ENCODE measurements at regions not wholly inside any gene's neighbourhood (a gene's known extent, or its start where the extent isn't known, plus 50 kb on each side); places are given as distances from the start of the nearest gene placed in this dataset.

- no peak for ATAC-seq (ENCODE audit: low read depth)
- DNase-seq (ENCODE audit: low spot score in 2 of 2): no peak
- Mint-ChIP-seq H3K4me3 (no peak overlapping the region), H3K4me1 (no peaks in the 10 kb centered on the region), H3K27ac (no peak overlapping the region), H3K9me3 (no peaks in the 10 kb centered on the region), H3K36me3 (no peaks in the 10 kb centered on the region), H3K27me3 (no peaks in the 10 kb centered on the region)
These were observed 64.2 kb downstream of the GJA1 start for GRCh38 chr6:121499666-121500065.

DNA sequence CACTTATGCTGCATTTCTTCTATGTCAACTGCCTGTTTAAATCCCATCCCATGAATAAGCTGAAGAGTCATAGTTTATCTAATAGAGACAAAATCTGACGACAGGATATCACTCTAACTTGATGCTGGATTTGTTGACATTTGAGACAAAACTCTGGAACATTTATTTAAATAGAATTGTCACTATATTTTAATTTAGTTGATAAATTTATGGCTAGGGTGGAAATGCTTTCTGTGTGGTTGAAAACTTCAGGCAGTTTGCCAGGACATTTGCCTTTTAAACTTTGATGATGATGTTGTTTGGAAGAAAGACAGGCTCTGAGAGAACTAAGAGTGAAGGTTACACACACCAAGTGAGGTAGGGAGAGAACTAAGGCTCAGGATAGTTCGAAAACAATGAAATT lies 68.1 kb downstream of the GJA1 start:
- H3K27me3 Mint-ChIP-seq: no peaks in the 10 kb centered on the region
- no peak overlapping the region for H3K4me3 Mint-ChIP-seq
- no peaks in the 10 kb centered on the region for H3K9me3 Mint-ChIP-seq
- no peak overlapping the region for H3K27ac Mint-ChIP-seq
- no peaks in the 10 kb centered on the region for H3K36me3 Mint-ChIP-seq
- ATAC-seq (ENCODE audit: low read depth) (no peak), DNase-seq (ENCODE audit: low spot score in 2 of 2) (no peak)
- no peaks in the 10 kb centered on the region for H3K4me1 Mint-ChIP-seq

GRCh38 chr6:121504227-121504626 lies 68.8 kb downstream of the GJA1 start:
- no peaks in the 10 kb centered on the region for H3K4me1 Mint-ChIP-seq
- H3K27ac Mint-ChIP-seq: no peak overlapping the region
- no peaks in the 10 kb centered on the region for H3K36me3 Mint-ChIP-seq
- H3K27me3 Mint-ChIP-seq: no peaks in the 10 kb centered on the region
- ATAC-seq (ENCODE audit: low read depth): no peak
- no peak overlapping the region for H3K4me3 Mint-ChIP-seq
- DNase-seq (ENCODE audit: low spot score in 2 of 2): no peak
- H3K9me3 Mint-ChIP-seq: no peaks in the 10 kb centered on the region

DNA sequence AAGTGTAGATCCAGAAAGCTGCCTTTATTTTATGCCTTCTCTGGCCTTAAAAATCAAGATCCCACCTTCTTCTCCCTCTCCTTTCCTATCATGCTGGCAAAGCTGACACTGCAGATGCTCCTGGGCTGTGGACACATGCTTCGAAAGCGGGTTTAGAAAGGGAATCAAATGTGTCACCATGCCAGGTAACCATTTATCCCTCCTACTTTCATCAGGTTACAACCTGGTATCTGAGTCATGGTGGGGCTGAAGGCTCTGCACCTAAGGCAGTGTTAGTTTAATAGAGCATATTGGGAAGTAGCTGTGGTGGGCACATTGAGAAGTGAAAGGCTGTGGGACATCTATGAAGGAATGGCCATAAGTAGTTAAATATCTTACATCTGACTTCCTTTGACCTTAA lies 69.8 kb downstream of the GJA1 start:
- DNase-seq (ENCODE audit: low spot score in 2 of 2) (no peak), ATAC-seq (ENCODE audit: low read depth) (no peak)
- Mint-ChIP-seq H3K36me3 (no peaks in the 10 kb centered on the region), H3K9me3 (no peaks in the 10 kb centered on the region), H3K27ac (no peak overlapping the region), H3K27me3 (no peaks in the 10 kb centered on the region), H3K4me3 (no peak overlapping the region), H3K4me1 (no peaks in the 10 kb centered on the region)

- Mint-ChIP-seq H3K4me3 (no peak overlapping the region), H3K9me3 (no peaks in the 10 kb centered on the region), H3K36me3 (no peaks in the 10 kb centered on the region), H3K4me1 (no peaks in the 10 kb centered on the region), H3K27ac (no peak overlapping the region), H3K27me3 (no peaks in the 10 kb centered on the region)
- ATAC-seq (ENCODE audit: low read depth) (no peak), DNase-seq (ENCODE audit: low spot score in 2 of 2) (no peak)
These were observed 71.6 kb downstream of the GJA1 start for GRCh38 chr6:121506761-121507754.

DNA sequence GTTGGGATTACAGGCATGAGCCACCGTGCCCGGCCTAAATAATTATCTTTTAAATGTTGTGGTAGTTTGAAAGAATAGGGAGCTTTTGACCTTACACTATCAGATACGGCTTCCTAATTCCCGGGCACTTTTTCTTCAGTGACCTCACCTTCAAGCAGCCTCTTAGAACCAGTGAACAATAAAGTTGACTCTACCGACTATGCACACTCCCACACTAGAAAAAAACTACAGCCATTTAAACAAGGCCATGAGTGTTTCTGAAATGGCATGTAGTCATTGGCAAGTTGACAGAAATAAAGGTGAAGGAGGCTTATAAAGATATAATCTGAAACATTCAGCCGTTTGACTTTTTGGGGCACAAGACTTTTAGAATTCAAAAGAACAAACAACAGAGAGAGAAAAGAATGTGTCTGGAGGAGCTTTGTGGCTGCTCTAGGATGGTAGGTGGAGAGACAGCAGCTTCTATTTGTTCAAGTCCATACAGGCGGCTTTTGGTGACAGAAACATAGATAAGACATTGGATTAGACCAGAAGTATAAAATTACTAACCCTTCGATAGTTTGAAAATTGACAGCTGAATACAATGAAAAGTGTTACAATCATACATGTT lies 75.2 kb downstream of the GJA1 start:
- DNase-seq (ENCODE audit: low spot score in 2 of 2) (no peak), ATAC-seq (ENCODE audit: low read depth) (no peak)
- Mint-ChIP-seq H3K36me3 (no peaks in the 10 kb centered on the region), H3K4me1 (no peaks in the 10 kb centered on the region), H3K27ac (no peak overlapping the region), H3K9me3 (no peaks in the 10 kb centered on the region), H3K27me3 (no peaks in the 10 kb centered on the region), H3K4me3 (no peak overlapping the region)

- ATAC-seq (ENCODE audit: low read depth): no peak
- no peaks in the 10 kb centered on the region for H3K36me3 Mint-ChIP-seq
- H3K27me3 Mint-ChIP-seq: no peaks in the 10 kb centered on the region
- H3K4me3 Mint-ChIP-seq: no peak overlapping the region
- H3K27ac Mint-ChIP-seq: no peak overlapping the region
- H3K9me3 Mint-ChIP-seq: no peaks in the 10 kb centered on the region
- DNase-seq (ENCODE audit: low spot score in 2 of 2): no peak
- H3K4me1 Mint-ChIP-seq: no peaks in the 10 kb centered on the region
These were observed 80.3 kb downstream of the GJA1 start for GRCh38 chr6:121515630-121516265.

DNA sequence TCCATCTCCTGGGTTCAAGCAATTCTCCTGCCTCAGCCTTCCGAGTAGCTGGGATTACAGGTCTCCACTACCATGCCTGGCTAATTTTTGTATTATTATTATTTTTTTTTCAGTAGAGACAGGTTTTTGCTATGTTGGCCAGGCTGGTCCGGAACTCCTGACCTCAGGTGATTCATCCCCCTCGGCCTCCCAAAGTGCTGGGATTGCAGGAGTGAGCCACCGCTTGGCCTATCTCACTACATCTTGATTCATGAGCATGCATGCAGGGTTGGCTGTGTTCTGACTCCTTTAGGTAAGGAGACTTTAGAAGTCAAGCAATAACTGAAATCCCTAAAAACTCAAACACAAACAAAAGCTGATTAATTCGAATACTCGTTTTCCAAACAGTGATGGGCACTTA lies 80.9 kb downstream of the GJA1 start:
- H3K9me3 Mint-ChIP-seq: no peaks in the 10 kb centered on the region
- H3K36me3 Mint-ChIP-seq: no peaks in the 10 kb centered on the region
- H3K27me3 Mint-ChIP-seq: no peaks in the 10 kb centered on the region
- H3K4me1 Mint-ChIP-seq: no peaks in the 10 kb centered on the region
- no peak overlapping the region for H3K27ac Mint-ChIP-seq
- ATAC-seq (ENCODE audit: low read depth) (no peak), DNase-seq (ENCODE audit: low spot score in 2 of 2) (no peak)
- no peak overlapping the region for H3K4me3 Mint-ChIP-seq

DNA sequence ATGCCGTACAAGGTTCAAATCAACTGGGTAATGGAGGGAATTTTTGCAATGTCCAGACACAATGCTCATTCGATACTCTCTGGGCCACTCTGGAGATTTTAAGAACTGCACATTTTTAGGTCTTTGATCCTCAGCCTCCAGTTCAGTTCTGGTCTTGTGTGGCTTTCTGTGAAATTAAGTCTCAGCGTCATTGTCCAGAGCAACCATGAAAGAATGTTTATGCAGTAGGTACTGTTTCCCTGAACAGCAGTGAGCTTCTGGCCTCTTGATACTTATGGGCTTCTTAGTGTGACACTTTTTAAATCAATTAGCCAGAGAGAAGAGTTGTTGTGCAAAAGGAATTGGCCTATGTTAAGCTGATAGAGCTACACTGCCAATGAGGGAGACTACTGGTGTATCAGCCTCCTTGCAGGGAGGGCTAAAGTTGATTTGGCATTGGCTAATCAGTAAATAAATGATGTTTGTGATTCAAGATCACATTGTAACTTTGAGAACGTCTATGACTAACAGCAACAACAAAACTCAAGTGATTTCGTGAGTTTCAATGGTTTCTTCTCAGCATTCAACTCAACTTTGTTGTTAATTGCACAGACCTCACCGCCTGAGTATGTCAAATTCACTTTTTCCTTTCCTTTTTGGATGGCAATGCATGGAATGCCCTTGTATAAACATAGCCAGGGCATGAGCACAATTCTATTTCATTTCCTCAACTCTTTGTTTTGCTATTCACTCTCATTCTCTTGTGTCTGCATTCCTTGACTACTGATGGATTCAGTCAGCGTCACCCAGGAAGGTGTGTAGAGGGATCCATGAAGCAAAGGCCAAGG lies 85.1 kb downstream of the GJA1 start:
- DNase-seq (ENCODE audit: low spot score in 2 of 2) (no peak), ATAC-seq (ENCODE audit: low read depth) (no peak)
- Mint-ChIP-seq H3K27ac (no peak overlapping the region), H3K9me3 (no peaks in the 10 kb centered on the region), H3K4me3 (no peak overlapping the region), H3K27me3 (no peaks in the 10 kb centered on the region), H3K36me3 (no peaks in the 10 kb centered on the region), H3K4me1 (no peaks in the 10 kb centered on the region)

DNA sequence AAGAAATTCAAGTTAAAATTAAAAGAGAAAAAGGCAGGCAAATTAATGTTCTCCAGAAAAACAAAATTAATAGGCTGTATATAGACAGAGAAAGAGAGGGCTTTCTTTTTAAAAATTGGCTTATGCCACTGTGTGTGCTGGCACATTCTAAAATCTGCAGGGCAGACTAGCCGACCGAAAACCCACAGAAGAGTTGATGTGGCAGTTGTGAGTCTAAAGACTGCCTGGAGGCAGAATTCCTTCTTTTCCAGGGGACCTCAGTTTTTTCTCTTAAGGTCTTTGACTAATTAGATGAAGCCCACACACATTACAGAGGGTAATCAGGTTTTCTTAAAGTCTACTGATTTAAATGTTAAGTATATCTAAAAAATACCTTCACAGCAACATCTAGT lies 85.7 kb downstream of the GJA1 start:
- Mint-ChIP-seq H3K4me1 (no peaks in the 10 kb centered on the region), H3K27me3 (no peaks in the 10 kb centered on the region), H3K9me3 (no peaks in the 10 kb centered on the region), H3K27ac (no peak overlapping the region), H3K4me3 (no peak overlapping the region), H3K36me3 (no peaks in the 10 kb centered on the region)
- DNase-seq (ENCODE audit: low spot score in 2 of 2) (no peak), ATAC-seq (ENCODE audit: low read depth) (no peak)

DNA sequence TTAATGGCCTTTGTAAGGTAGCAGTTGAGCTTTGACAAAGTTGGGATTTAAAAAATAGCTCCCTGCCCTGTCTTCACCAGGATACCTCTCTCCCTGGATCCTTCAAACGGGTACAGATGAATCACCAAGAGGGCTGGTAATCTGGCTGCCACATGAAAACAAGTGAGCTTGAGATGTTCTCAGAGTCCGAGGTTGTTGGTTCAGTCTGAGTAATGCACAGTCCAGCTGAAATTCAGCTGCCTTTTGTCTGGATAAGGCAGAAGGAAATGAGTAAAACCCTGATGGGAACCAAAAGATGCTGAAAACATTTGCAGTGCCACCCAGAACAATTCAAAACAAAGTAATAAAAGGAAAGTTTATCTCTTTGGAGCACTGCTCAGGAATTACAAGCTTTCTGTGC lies 86.8 kb downstream of the GJA1 start:
- Mint-ChIP-seq H3K9me3 (no peaks in the 10 kb centered on the region), H3K4me1 (no peaks in the 10 kb centered on the region), H3K27me3 (no peaks in the 10 kb centered on the region), H3K36me3 (no peaks in the 10 kb centered on the region), H3K4me3 (no peak overlapping the region), H3K27ac (no peak overlapping the region)
- no peak for DNase-seq (ENCODE audit: low spot score in 2 of 2)
- no peak for ATAC-seq (ENCODE audit: low read depth)

DNA sequence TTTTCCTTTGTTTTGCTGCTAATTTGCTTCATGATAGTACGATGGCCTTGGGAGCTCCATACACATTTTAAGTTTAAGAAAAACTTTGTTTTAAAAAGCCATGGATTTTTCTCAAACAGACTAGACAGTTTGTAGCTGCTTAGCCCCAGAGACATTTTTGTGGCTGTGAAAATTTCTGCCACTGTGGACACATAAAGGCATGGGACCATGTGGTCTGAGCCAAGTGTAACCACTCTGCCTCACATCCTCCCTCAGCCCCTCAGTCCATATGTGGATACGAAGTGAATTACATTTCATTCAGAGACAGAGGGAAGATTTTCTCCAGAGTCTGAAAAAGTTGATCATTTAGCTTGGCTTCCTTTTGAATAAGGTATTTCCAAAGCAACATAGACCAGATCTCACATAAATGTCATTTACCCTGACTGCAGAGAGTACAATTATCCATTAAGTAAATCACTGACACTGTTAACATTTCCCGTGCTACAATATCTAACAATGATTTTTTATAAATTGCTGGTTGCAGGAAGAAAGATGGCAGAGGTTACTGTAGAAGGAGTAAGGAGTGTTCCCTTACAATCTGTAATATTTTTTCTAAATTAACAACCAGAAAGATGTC lies 87.4 kb downstream of the GJA1 start:
- no peaks in the 10 kb centered on the region for H3K9me3 Mint-ChIP-seq
- no peaks in the 10 kb centered on the region for H3K36me3 Mint-ChIP-seq
- no peak overlapping the region for H3K27ac Mint-ChIP-seq
- no peak overlapping the region for H3K4me3 Mint-ChIP-seq
- DNase-seq (ENCODE audit: low spot score in 2 of 2): no peak
- no peak for ATAC-seq (ENCODE audit: low read depth)
- no peaks in the 10 kb centered on the region for H3K4me1 Mint-ChIP-seq
- H3K27me3 Mint-ChIP-seq: no peaks in the 10 kb centered on the region

- DNase-seq (ENCODE audit: low spot score in 2 of 2) (no peak), ATAC-seq (ENCODE audit: low read depth) (no peak)
- no peaks in the 10 kb centered on the region for H3K4me1 Mint-ChIP-seq
These were observed 88.2 kb downstream of the GJA1 start for GRCh38 chr6:121523628-121524027.

More at GRCh38 chr6:121523628-121524027, 88.2 kb downstream of the GJA1 start:
- Mint-ChIP-seq H3K27me3 (no peaks in the 10 kb centered on the region), H3K9me3 (peaks cover 1% of the 10 kb centered on the region), H3K27ac (no peak overlapping the region), H3K36me3 (no peaks in the 10 kb centered on the region), H3K4me3 (no peak overlapping the region)
